Activated T-cell treated with anti-CD3 and anti-CD28 coated beads for 24 hours (primary cell): ENCODE measurements at regions not wholly inside any gene's neighbourhood (a gene's known extent, or its start where the extent isn't known, plus 50 kb on each side); places are given as distances from the start of the nearest gene placed in this dataset.

ENCODE experiments used
- DNase-seq: peaks from one replicate; pipeline ENCODE4 v3.0.0-alpha.2; 2020; ENCODE audit warnings: low read depth

DNA sequence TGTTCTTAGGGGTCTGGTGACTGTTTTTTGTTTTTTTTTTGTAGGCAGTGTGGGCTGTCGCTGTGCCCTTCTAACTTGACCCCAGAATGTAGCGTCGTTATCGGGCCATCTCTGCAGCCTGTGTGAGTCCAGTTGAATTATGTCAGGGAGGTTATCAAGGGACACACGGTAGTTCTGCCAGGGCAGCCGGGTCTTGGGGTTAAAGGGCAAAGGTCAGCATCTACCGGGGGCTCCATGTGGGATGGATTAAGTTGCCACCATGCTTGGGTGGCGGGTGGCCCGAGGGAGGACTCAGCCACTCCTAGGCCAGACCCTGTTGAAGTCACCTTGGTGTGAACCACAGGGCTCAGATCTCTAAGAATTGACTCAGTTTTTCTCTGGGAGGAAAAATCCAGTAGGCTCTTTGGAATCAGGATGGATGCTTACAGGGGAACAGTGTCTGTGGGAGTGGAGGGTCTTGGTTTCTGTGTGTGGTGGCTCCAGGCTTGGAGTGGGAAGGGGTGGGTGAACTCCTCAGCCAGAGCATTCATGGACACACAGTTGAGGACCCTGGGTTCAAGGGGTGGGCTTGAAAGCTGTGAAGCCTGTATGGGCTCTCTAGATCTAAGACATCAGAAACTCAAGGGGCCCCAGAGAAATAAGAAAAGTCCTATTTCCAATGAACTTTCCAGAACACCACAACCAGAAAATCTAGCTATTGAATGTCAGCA, 191.7 kb downstream of the IRF8 start:
- no peak for DNase-seq

DNA sequence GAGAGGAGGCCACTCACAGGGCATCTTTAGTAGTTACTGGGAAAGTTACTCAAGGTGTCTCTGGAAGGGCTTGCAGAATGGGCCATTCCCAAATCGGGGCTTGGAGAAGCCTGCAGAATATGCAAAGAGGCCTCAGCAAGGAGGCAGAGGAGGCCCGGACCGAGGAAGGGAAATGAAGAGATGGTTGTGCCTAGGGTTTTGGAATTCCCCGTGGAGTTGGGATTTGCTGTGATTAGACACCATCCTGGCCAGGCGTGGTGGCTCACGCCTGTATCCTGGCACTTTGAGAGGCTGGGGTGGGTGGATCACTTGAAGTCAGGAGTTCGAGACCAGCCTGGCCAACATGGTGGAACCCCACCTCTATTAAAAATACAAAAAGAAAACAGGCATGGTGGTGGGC, 193.0 kb downstream of the IRF8 start:
- DNase-seq, result no peak

DNA sequence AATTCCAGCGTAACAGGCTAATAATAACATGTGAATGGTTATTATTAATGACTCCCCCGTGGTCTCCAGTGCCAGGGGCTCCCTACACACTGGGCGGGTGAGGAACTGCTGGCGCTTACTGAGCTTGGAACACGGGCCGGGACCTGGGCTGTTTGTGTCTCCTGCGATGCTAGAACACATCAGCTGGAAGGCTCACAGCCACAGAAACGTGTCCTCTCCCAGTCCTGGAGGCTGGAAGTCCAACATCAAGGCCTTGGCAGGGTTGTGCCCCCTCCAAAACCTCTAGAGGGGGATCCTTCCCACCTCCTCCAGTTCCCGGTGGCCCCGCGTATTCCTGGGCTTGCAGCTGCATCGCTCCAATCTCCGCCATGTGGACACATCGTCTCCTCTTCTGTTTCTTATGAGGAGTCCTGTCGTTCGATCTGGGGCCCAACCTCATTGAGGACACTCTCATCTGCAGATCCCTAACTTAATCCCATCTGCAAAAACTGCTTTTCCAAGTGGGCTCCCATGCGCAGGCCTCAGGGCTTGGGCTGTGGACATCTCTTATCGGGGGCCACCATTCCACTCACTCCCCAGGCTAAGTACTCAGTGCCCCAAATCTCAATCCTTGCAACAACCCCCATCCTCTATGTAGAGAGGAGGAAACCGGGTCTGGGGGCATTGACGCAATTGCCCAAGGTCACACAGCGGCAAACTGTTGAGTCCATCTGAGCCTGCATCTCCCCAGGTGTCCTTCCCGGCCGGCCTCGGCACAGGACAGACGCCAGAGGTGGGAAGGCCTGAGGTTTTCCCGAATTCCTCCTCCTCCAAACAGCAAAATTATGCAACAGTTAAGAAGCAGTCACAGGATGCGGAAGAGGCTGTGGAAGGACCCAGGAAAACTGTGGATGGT, 193.9 kb downstream of the IRF8 start:
- DNase-seq, result no peak

DNA sequence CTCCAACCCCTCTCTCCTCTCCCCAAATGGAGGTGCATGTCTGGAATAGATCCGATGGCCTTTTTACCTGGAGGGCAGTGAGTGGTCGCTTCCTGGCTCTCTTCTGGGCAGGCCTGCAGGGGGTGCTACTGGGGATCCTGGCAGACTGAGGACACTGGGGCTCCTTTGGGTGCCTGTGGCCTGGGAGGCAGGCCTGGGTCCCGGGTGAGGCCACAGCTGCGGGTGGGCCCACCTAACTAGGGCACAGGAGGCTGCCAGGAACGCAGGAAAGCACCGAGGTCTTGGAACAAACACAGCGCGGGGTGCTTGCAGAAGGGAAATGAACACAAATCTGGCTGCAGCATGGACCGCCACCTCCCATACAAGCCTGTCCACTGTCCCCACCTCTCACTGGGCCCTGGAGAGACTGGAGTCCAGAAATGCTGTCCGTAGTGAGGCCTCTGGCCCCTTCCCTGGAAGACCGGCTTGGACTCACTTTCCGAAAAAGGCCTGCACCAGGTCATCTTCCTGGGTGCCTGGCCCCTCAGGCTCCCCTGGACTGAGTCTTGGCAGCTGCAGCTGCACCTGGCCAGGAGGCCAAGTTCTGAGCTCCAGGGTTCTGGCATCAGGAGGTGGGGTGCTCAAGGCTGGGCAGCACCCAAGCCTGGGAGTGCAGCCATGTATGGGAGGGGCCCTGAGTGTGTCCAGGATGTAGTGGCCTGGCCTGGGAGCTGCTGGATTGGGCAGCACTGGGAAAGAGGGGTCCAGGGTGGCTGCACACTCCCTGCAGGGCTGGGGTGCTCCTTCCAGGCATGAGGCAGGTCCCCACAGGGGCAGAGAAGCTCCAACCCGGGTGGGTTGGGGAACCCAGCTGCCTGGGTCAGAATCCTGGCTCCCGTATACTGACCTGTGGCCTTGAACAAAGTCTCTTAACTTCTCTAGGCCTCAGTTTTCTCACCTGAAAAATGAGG, 195.1 kb downstream of the IRF8 start:
- no peak for DNase-seq

GRCh38 chr16:86095131-86095752, 196.3 kb downstream of the IRF8 start:
- no peak for DNase-seq

- no peak for DNase-seq
Observed at GRCh38 chr16:86095906-86096485, 197.0 kb downstream of the IRF8 start.

- no peak for DNase-seq
Observed at GRCh38 chr16:86096850-86097249, 197.9 kb downstream of the IRF8 start.

DNA sequence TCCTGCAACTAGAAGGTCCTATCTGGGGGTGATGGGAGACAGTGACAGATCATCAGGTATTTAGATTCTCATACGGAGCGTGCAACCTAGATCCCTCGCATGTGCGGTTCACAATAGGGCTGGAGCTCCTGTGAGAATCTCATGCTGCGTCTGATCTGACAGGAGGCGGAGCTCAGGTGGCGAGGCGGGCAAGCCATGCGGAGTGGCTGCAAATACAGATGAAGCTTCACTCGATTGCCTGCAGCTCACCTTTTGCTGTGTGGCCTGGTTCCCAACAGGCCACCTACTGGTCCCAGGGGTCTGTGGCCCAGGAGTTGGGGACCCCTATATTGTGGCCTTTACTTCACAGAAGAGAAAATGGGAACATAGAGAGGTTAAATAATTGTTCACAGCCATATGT, 200.4 kb downstream of the IRF8 start:
- DNase-seq, result no peak

- no peak for DNase-seq
Observed at GRCh38 chr16:86100205-86101136, 201.5 kb downstream of the IRF8 start.

DNA sequence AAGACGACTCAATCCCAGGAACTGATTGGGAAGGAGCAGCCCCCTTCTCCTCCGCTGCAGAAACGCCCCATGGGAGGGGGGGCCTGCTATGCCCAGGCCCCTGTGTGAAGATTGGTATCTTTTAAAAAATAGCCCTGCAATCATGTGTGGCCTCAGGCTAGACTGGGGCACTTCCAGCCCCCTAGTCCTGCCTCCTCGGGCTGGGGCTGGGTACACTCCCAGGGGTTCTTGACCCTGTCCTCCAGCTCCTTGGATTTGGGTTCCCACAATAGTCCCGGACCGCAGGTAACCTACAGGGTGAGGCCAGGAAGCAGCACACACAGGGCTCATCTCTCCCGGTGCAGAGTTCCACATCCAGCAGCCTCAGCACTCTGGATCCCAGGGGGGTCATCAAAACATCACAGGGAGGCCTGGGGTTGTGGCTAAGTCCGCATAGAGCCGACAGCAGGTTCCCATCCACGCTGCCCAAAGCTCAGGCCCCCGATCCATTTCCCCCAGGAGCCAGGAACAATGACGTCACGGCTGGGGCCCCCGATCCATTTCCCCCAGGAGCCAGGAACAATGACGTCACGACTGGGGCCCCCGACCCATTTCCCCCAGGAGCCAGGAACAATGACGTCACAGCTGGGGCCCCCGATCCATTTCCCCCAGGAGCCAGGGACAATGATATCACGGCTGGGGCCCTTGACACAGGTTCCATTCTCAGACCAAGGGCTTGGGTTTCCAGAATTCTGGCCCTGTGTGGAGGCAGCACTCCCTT, 202.4 kb downstream of the IRF8 start:
- DNase-seq, result no peak

DNA sequence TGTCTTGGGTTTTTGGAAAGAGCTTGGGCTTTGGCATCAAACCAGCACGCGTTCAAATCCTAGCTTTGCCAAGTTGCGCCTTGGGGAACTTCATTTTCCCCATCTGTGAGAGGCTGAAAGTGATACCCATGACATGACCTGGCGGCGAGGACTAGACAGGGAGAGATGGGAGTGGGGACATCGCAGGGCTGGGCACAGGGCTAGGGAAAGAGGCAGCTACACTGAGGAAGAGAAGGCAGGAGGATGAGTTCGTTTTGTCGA, 202.9 kb downstream of the IRF8 start:
- DNase-seq, result no peak

GRCh38 chr16:86103320-86103719, 204.4 kb downstream of the IRF8 start:
- DNase-seq, result no peak

GRCh38 chr16:86104537-86105048, 205.6 kb downstream of the IRF8 start:
- no peak for DNase-seq

DNA sequence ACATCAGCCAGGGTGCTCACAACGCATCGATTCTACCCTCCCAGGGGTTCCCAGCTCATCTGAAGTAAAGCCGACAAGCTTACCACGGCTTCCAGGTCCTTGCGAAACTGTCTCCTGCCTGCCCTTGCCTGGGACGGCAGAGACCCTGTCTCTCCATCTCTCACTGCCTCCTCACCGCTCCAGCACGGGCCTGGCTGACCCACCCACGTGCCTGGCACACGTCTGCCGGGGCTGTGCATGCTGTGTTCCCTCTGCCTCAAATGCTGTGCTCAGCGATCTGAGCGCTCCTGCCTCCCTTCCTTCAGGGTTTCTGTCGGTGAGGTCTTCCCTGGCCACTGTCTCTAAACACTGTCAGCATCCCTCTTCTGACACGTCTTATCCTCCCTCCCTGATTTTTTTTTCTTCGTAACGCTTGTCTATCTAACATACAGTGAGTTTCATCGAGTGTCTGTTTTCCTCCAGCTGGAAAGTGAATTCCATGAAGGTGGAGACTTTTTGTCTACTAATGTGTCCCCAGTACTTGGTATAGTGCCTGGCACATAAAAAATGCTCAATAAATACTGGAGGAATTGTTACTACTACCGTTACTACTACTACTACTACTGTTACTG, 208.4 kb downstream of the IRF8 start:
- no peak for DNase-seq

DNA sequence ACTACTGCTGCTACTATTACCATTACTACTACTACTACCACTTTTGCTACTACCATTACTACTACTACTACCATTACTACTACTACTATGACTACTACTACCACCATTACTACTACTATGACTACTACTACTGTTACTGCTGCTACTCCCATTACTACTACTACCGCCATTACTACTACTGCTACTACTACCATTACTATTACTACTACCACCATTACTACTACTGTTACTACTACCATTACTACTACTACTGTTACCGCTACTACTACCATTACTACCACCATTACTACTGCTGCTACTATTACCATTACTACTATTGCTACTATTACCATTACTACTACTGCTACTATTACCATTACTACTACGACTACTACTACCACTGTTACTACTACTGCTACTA, 209.1 kb downstream of the IRF8 start:
- DNase-seq, result no peak

- no peak for DNase-seq
Observed at GRCh38 chr16:86110134-86110533, 211.2 kb downstream of the IRF8 start.

DNA sequence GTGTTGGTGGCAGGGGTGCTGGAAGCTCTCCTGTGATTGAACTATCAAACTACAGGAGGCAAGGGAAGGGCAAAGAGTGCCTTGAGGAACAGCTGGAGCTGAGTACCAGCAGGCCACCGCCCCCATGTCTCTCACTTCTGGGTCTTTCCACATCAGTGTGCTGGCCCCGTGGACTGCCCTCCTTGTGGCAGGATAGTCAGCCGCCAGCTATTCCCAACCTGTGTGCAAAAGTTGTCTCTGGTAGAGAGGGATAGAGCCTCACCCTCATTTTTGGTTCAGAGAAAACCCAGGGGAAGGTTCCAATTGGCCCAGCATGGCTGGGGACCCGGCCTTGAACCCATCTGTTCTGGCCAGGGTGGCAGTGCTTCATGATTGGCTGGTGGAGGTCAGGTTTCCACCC, 211.8 kb downstream of the IRF8 start:
- DNase-seq, result no peak

GRCh38 chr16:86112178-86112577, 213.2 kb downstream of the IRF8 start:
- DNase-seq, result no peak

DNA sequence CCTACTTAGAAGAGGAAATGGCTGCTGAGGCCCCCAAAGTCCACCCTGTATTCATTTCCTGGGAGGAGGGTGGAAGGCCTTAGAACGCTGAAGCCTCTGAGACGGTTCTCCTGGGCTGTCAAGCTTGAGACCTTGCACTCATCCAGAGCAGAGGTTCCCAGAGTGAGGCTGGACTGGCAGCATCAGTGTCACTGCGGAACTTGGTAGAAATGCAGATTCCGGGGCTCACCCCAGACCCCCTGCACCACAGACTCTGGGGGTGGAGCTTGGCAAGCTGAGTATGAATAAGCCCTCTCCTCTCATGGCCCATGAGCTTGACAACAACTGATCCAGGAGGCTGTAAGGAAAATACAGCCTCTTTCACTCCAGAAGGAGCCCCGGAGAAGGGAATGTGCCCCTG, 218.3 kb downstream of the IRF8 start:
- DNase-seq, result no peak
